ENCODE measurements at regions not wholly inside any gene's neighbourhood (a gene's known extent, or its start where the extent isn't known, plus 50 kb on each side); places are given as distances from the start of the nearest gene placed in this dataset.

GRCh38 chr16:51055434-51055833 lies 95.6 kb downstream of the SALL1 start:
- TF ChIP-seq CTCF (conservative IDR thresholded peaks at IDR 0.05; ENCODE audit: low read length) (no peak), EZH2phosphoT487 (IDR thresholded peaks at IDR 0.05; ENCODE audit: borderline replicate concordance, low read depth, low read length) (no peak)
